Activated naive CD8-positive, alpha-beta T cell treated with anti-CD3 and anti-CD28 coated beads, Interleukin-2, amount 10 ng/mL, durations not matched to agents 7 days and 5 days (primary cell): ENCODE measurements at regions not wholly inside any gene's neighbourhood (a gene's known extent, or its start where the extent isn't known, plus 50 kb on each side); places are given as distances from the start of the nearest gene placed in this dataset.
"Not testable (repeated sequence)": the region's sequence is repeated elsewhere in the genome, so short reads cannot be mapped to it uniquely, and the experiment has no call there.

Source experiments
- ATAC-seq: fragments of 150-1000 bp; cut with Tn5 transposase; one replicate; pipeline ENCODE4 v1.10.0; 2021; ENCODE audit warnings: low read depth, moderate library complexity
- POLR2A ChIA-PET: fragments of 350-600 bp; sonication (Branson Sonifier 250); formaldehyde crosslinking; loops from one replicate; lab custom pipeline; 2021; ENCODE audit warnings: antibody characterized with exemption; lab: Charles Lee
- DNase-seq: peaks from one replicate; pipeline ENCODE4 v3.0.0; 2021
- H3K27ac Mint-ChIP-seq: one replicate; pipeline ENCODE4 v1.8.0; 2022; ENCODE audit warnings: mild to moderate bottlenecking, mixed read lengths
- H3K27me3 Mint-ChIP-seq: one replicate; pipeline ENCODE4 v1.8.0; 2022; ENCODE audit warnings: mild to moderate bottlenecking, moderate library complexity, mixed read lengths
- H3K36me3 Mint-ChIP-seq: one replicate; pipeline ENCODE4 v1.8.0; 2021; ENCODE audit warnings: mild to moderate bottlenecking, mixed read lengths
- H3K4me1 Mint-ChIP-seq: one replicate; pipeline ENCODE4 v1.8.0; 2021; ENCODE audit warnings: mixed read lengths
- H3K4me3 Mint-ChIP-seq: one replicate; pipeline ENCODE4 v1.8.0; 2022; ENCODE audit warnings: mild to moderate bottlenecking, moderate library complexity, mixed read lengths
- H3K9me3 Mint-ChIP-seq: one replicate; pipeline ENCODE4 v1.8.0; 2021; ENCODE audit warnings: mixed read lengths

- peaks cover 16% of the 10 kb centered on the region for H3K27me3 Mint-ChIP-seq
- H3K4me1 Mint-ChIP-seq = no peaks in the 10 kb centered on the region
- no peak overlapping the region for H3K27ac Mint-ChIP-seq
- peaks cover 1% of the 10 kb centered on the region for H3K9me3 Mint-ChIP-seq
- ATAC-seq (no peak), DNase-seq (no peak)
- H3K4me3 Mint-ChIP-seq = no peak overlapping the region
- no peaks in the 10 kb centered on the region for H3K36me3 Mint-ChIP-seq
- POLR2A ChIA-PET = no interaction called here
Observed at GRCh38 chr2:215876937-215877238, 136.5 kb downstream of the MREG start.

- POLR2A ChIA-PET = no interaction called here
- ATAC-seq = no peak
- no peak overlapping the region for H3K4me3 Mint-ChIP-seq
Observed at GRCh38 chr2:215876139-215876936, 137.0 kb downstream of the MREG start.

GRCh38 chr2:215874418-215874817 is 138.9 kb downstream of the MREG start:
- no peak overlapping the region for H3K4me3 Mint-ChIP-seq
- peaks cover 1% of the 10 kb centered on the region for H3K9me3 Mint-ChIP-seq
- peaks cover 16% of the 10 kb centered on the region for H3K27me3 Mint-ChIP-seq
- no peaks in the 10 kb centered on the region for H3K36me3 Mint-ChIP-seq
- POLR2A ChIA-PET = no interaction called here
- H3K4me1 Mint-ChIP-seq = no peaks in the 10 kb centered on the region
- ATAC-seq = no peak
- H3K27ac Mint-ChIP-seq = no peak overlapping the region
- DNase-seq = no peak

More at GRCh38 chr2:215876139-215876936, 137.0 kb downstream of the MREG start:
- Mint-ChIP-seq H3K36me3 (no peaks in the 10 kb centered on the region), H3K27ac (no peak overlapping the region), H3K27me3 (peaks cover 16% of the 10 kb centered on the region), H3K4me1 (no peaks in the 10 kb centered on the region), H3K9me3 (peaks cover 1% of the 10 kb centered on the region)
- DNase-seq = no peak

GRCh38 chr2:215870986-215871385 is 142.4 kb downstream of the MREG start:
- Mint-ChIP-seq H3K4me1 (no peaks in the 10 kb centered on the region), H3K4me3 (no peak overlapping the region), H3K27me3 (peaks cover 15% of the 10 kb centered on the region), H3K9me3 (no peaks in the 10 kb centered on the region), H3K36me3 (no peaks in the 10 kb centered on the region), H3K27ac (no peak overlapping the region)
- POLR2A ChIA-PET = no interaction called here
- ATAC-seq (no peak), DNase-seq (no peak)

- ATAC-seq (no peak), DNase-seq (no peak)
- Mint-ChIP-seq H3K27me3 (peaks cover 9% of the 10 kb centered on the region), H3K36me3 (no peaks in the 10 kb centered on the region), H3K4me3 (no peak overlapping the region), H3K4me1 (no peaks in the 10 kb centered on the region), H3K9me3 (no peaks in the 10 kb centered on the region), H3K27ac (no peak overlapping the region)
- POLR2A ChIA-PET = no interaction called here
Observed at GRCh38 chr2:215870088-215870490, 143.3 kb downstream of the MREG start.

- no peak overlapping the region for H3K27ac Mint-ChIP-seq
- H3K4me1 Mint-ChIP-seq = no peaks in the 10 kb centered on the region
- POLR2A ChIA-PET = no interaction called here
- DNase-seq (no peak), ATAC-seq (no peak)
- H3K36me3 Mint-ChIP-seq = no peaks in the 10 kb centered on the region
- H3K4me3 Mint-ChIP-seq = no peak overlapping the region
- H3K9me3 Mint-ChIP-seq = no peaks in the 10 kb centered on the region
- H3K27me3 Mint-ChIP-seq = peaks cover 5% of the 10 kb centered on the region
Observed at GRCh38 chr2:215868846-215869543, 144.4 kb downstream of the MREG start.

GRCh38 chr2:215866606-215867005 is 146.7 kb downstream of the MREG start:
- Mint-ChIP-seq H3K27ac (no peak overlapping the region), H3K27me3 (peaks cover 16% of the 10 kb centered on the region), H3K4me3 (no peak overlapping the region), H3K4me1 (no peaks in the 10 kb centered on the region), H3K36me3 (no peaks in the 10 kb centered on the region), H3K9me3 (no peaks in the 10 kb centered on the region)
- POLR2A ChIA-PET = no interaction called here
- no peak for DNase-seq
- ATAC-seq = no peak

- no peak for ATAC-seq
- H3K4me3 Mint-ChIP-seq = no peak overlapping the region
- POLR2A ChIA-PET = no interaction called here
- H3K4me1 Mint-ChIP-seq = no peaks in the 10 kb centered on the region
- H3K36me3 Mint-ChIP-seq = no peaks in the 10 kb centered on the region
- H3K27me3 Mint-ChIP-seq = peaks cover 16% of the 10 kb centered on the region
- no peak for DNase-seq
- peaks cover 1% of the 10 kb centered on the region for H3K9me3 Mint-ChIP-seq
- H3K27ac Mint-ChIP-seq = no peak overlapping the region
Observed at GRCh38 chr2:215863687-215864086, 149.7 kb downstream of the MREG start.

- Mint-ChIP-seq H3K36me3 (no peaks in the 10 kb centered on the region), H3K4me1 (no peaks in the 10 kb centered on the region), H3K4me3 (no peak overlapping the region), H3K9me3 (peaks cover 1% of the 10 kb centered on the region), H3K27me3 (peaks cover 16% of the 10 kb centered on the region), H3K27ac (no peak overlapping the region)
- DNase-seq (no peak), ATAC-seq (no peak)
- POLR2A ChIA-PET = no interaction called here
Observed at GRCh38 chr2:215862351-215862771, 151.0 kb downstream of the MREG start.

- Mint-ChIP-seq H3K36me3 (no peaks in the 10 kb centered on the region), H3K27ac (no peak overlapping the region), H3K27me3 (peaks cover 16% of the 10 kb centered on the region), H3K4me3 (no peak overlapping the region), H3K9me3 (peaks cover 1% of the 10 kb centered on the region), H3K4me1 (no peaks in the 10 kb centered on the region)
- no peak for ATAC-seq
- no peak for DNase-seq
- POLR2A ChIA-PET = no interaction called here
Observed at GRCh38 chr2:215861607-215862350, 151.6 kb downstream of the MREG start.

GRCh38 chr2:215856080-215856479 is 157.3 kb downstream of the MREG start:
- ATAC-seq (no peak), DNase-seq (no peak)
- Mint-ChIP-seq H3K36me3 (no peaks in the 10 kb centered on the region), H3K27me3 (peaks cover 6% of the 10 kb centered on the region), H3K27ac (no peak overlapping the region), H3K4me3 (no peak overlapping the region), H3K9me3 (peaks cover 10% of the 10 kb centered on the region), H3K4me1 (no peaks in the 10 kb centered on the region)
- POLR2A ChIA-PET = no interaction called here

- H3K27ac Mint-ChIP-seq, H3K4me3 Mint-ChIP-seq, H3K36me3 Mint-ChIP-seq, H3K27me3 Mint-ChIP-seq, ATAC-seq, POLR2A ChIA-PET, H3K9me3 Mint-ChIP-seq, DNase-seq, H3K4me1 Mint-ChIP-seq: not testable (repeated sequence)
Observed at GRCh38 chr2:215855308-215855707, 158.0 kb downstream of the MREG start.

GRCh38 chr2:215854008-215854407 is 159.3 kb downstream of the MREG start:
- Mint-ChIP-seq H3K27me3 (peaks cover 6% of the 10 kb centered on the region), H3K9me3 (peaks cover 10% of the 10 kb centered on the region), H3K27ac (no peak overlapping the region), H3K36me3 (no peaks in the 10 kb centered on the region), H3K4me1 (no peaks in the 10 kb centered on the region), H3K4me3 (no peak overlapping the region)
- DNase-seq (no peak), ATAC-seq (no peak)
- POLR2A ChIA-PET = no interaction called here

- Mint-ChIP-seq H3K4me1 (no peaks in the 10 kb centered on the region), H3K27me3 (peaks cover 6% of the 10 kb centered on the region), H3K27ac (no peak overlapping the region), H3K9me3 (peaks cover 10% of the 10 kb centered on the region), H3K4me3 (no peak overlapping the region), H3K36me3 (no peaks in the 10 kb centered on the region)
- DNase-seq (no peak), ATAC-seq (no peak)
- POLR2A ChIA-PET = no interaction called here
Observed at GRCh38 chr2:215851696-215852095, 161.7 kb downstream of the MREG start.
